ENCODE measurements at regions not wholly inside any gene's neighbourhood (a gene's known extent, or its start where the extent isn't known, plus 50 kb on each side); places are given as distances from the start of the nearest gene placed in this dataset.

DNA sequence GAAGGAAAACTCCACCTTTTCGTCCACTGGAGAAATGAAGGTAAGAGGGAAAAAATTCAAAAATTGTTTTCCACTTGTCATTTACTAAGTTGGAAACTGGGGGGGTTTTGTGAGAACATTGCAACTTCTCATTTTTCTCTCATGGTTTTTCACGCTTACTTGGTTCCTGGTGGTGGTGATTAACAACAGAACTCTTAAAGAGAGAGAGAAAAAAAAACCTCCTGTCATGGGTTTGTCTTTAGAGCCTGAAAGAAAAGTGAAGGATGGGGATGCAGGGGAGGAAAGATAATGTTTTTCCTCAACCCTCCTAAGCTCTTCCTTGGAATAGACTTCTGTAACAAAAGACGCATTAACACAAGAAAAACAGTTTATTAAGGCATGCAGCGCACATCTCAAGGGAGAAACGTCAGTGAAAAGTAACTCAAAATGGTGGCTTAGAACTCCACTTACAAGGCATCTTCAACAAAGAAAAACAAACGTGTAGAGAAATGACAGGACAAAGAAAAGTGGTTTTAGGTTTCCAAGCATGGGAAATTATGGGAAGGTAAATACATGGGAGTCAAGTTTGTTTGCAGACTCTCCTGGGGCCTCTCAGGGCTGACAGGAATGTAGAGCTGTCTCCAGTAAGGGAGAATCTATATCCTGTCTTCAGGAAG, 81.9 kb upstream of the ATF7IP start:
- DNase-seq, result no peak

DNA sequence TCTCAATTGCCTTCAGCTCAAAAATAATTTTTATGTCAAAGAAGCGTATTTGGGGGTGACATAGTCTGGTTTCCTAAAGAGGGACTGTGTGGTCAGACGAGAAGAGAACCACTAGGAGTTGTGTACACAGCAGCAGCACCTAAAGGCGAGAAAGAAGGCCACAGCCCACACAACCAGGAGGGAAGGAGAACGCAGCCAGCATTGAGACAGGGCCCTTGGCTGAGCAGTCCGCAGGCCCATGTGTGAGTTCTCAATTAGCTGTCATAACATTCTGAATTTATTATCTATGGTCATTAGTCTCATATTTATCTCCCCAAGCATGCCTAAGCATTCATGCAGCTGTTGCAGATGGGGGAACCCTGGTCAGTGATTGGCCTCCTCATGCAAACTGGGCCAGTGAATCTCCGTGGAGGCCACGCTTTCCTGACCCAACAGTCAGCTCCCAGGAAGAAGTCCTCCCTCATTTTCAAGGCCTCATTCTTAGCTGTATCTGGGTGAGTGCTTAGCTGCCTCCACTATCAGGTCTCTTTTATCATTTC, 81.2 kb upstream of the ATF7IP start:
- DNase-seq, result no peak

DNA sequence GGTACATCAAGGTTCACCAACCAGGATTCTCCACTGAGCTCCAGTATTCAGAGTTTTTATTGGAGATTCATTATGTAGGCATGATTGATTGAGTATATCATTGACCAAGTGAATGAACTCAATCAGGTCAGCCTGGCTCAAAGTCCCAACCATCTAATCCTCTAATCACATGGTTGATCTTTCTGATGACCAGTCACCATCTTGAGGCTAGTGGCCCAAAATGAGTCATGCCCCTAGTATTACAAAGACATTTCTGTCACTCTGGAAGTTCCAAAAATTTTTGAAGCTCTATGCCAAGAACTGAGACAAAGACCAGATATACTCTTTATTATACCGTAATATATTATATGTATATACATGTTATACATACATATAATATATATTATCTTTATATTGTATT, 75.9 kb upstream of the ATF7IP start:
- no peak for DNase-seq

DNA sequence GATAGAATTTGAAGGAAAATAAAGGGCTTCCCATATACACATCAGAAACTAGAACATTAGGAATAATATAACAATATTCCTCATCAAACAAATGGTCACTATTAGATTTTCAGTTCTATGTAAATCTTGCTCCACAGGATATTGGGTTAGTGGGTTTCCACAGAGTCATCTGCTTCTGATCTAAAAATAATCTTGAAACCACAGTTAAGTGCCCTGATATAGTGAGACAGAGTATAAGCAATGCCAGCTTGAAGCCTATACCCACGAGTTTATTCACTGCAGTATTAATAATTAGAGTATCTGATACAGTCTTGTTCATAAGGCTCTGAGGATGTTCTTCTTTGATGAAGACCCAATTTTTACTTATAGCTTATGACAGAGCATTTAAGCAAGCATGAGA, 74.5 kb upstream of the ATF7IP start:
- no peak for DNase-seq

DNA sequence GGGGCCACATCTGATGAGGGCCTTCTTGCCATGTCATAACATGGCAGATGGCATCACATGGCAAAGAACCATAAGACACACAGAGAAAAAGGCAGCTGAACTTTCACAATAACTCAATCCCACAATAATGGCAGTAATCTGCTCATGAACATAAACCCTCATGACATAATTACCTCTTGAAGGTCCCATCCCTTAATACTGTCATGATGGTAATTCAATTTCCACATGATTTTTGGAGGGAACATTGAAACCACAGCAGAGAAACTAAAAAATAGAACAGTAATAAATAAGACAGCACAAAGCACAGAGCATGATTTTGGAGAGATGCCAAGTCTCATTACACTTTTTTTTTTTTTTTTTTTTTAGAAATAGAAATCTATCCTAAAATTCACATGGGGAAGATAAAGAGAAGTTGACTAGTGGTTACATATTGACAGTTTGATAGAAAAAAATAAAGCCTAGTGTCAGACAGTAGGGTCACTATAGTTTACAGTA, 61.8 kb upstream of the ATF7IP start:
- no peak for DNase-seq

DNA sequence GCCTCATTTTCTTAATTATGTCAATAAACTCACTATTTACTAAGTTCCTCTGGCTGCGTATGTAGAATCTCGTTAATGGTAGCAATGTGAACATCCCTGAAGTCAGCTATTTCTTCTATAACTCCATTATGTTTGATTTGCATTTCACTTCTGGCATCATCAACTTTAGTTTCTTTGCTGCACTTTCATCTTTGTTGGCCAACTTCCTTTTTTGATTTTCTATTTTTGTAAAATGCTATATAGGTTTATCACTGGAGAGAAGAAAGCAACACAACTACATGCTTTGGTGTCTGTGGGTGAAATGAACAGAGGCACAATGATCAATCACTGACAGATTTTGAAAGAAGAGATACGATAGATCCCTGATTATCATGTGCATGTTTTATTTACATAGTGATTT, 58.5 kb upstream of the ATF7IP start:
- no peak for DNase-seq

DNA sequence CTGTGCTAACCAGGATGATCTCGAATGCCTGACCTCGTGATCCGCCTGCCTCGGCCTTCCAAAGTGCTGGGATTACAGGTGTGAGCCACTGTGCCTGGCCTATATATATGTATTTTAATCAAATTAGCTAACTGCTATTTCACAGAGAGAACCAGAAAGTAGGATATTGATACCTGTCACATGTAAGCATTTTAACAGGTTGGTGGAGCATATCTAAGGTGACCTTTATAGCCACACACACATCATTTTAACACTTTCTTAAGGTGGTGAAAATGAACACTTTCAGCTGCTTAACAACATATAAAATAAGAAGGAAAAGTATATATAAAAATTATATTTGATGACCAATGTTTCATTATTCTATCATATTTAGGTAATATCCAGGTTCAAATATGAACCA, 57.0 kb upstream of the ATF7IP start:
- no peak for DNase-seq

DNA sequence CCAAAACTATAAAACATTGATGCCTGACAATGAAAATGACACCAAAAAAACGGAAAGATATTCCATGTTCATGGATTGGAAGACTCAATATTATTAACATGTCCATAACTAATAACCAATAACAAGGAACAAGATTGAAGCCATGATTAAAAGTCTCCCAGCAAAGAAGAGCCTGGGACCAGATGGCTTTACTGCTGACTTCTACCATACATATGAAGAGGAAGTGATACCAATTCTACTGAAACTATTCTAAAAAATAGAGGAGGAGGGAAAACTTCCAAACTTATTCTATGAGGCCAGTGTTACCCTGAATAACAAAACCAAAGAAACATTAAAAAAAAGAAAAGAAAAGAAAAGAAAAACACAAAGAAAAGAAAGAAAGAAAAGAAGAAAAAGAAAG, 54.6 kb upstream of the ATF7IP start:
- DNase-seq, result no peak

DNA sequence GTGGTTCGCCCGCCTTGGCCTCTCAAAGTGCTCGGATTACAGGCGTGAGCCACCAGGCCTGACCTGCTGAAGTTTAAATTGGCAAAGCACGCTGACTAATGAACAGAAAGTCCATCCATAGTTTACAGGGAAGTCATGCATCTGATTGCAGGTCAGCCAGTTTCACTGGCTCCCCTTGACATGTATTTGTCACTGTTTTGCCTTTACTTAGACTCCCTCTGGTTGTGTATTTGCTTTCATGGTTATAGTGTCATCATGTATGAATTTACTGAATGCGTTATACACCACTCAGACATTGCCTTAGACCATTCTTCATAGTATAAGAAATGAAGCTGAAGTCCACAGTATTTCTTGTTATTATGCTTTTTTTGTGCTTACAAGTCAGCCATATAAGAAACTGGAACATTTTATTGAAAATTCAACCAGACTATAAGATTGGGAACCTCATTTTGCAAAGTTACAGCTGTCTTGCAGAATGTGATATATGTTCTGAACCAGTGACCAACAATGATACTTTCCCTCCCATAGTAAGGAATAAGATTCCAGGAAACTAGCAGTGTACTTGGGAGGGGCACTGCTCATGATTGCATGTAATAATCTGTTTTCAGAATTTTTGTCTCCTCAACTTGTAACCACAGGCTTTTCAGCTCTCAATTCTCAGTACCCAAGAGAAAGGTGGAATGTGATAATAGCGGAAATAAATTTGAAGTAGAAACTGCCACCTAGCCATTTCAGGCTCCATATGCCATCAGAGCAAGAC, 51.9 kb upstream of the ATF7IP start:
- DNase-seq, result no peak

DNA sequence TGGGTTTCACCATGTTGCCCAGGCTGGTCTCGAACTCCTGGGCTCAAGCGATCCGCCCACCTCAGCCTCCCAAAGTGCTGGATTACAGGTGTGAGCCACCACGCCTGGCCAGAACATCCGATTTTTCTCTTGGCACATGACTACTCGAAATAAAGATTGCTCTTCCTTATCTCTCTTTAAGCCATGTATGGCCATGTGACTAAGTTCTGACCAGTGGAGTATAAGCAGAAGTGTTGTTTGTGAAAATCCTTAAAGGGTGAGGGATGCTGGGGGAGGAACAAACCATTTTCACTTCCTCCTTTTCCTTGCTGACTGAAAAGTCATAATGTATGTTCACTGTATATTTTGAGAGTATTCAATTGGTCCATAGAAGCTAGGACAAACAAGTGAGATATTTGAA, 50.7 kb upstream of the ATF7IP start:
- DNase-seq, result no peak

DNA sequence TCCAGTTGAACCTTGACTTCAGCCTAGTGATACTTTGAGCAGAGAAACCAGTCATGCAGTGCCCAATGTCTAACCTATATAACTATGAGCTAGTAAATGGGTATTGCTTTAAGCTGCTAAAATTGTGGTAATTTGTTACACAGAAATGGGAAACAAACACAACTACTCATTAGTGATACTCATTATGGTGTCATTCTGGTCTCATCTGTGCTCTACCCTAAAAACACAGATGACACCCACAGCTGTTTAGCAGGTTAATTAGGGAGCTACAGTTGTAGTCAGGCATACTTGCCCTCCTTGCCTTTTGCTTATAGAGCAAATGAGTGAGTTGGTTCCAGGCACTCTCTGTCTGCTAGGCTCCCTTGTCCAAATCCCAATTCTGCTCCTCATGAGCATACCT, 50.0 kb upstream of the ATF7IP start:
- DNase-seq, result no peak
